C4-2B (cell line): ENCODE measurements at regions not wholly inside any gene's neighbourhood (a gene's known extent, or its start where the extent isn't known, plus 50 kb on each side); places are given as distances from the start of the nearest gene placed in this dataset.

Experiments
- H3K27ac ChIP-seq: fragments of 450-650 bp; 2 replicates; pipeline ENCODE4 v1.5.1; 2017
- ZFX ChIP-seq: fragments of 450-650 bp; IDR thresholded peaks from 2 replicates; pipeline ENCODE4 v1.6.1; 2017
- TF ChIP-seq, protein P1 (sequence below): fragments of 450-650 bp; conservative IDR thresholded peaks from 2 replicates; pipeline ENCODE4 v1.5.1; 2017; ENCODE audit warnings: mild to moderate bottlenecking

DNA sequence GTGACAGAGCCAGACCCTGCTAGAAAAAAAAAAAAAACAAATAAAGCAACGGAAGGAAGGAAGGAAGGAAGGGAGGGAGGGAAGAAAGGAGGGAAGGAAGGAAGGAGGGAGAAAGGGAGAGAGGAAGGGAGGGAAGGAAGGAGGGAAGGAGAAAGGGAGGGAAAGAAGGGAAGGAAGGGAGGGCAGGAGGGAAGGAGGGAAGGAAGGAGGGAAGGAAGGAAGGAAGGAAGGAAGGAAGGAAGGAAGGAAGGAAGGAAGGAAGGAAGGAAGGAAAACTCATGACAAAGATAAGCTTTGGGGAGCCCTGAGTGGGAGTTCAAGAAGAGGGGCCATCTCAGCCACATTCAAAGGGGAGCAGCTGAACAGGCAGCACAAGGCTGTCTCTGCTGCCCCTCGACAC is 124.7 kb upstream of the MGMT start:
- no peak for TF ChIP-seq ZFX
- TF ChIP-seq, protein P1, sequence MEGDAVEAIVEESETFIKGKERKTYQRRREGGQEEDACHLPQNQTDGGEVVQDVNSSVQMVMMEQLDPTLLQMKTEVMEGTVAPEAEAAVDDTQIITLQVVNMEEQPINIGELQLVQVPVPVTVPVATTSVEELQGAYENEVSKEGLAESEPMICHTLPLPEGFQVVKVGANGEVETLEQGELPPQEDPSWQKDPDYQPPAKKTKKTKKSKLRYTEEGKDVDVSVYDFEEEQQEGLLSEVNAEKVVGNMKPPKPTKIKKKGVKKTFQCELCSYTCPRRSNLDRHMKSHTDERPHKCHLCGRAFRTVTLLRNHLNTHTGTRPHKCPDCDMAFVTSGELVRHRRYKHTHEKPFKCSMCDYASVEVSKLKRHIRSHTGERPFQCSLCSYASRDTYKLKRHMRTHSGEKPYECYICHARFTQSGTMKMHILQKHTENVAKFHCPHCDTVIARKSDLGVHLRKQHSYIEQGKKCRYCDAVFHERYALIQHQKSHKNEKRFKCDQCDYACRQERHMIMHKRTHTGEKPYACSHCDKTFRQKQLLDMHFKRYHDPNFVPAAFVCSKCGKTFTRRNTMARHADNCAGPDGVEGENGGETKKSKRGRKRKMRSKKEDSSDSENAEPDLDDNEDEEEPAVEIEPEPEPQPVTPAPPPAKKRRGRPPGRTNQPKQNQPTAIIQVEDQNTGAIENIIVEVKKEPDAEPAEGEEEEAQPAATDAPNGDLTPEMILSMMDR = no peak
- H3K27ac ChIP-seq = no peak overlapping the region

DNA sequence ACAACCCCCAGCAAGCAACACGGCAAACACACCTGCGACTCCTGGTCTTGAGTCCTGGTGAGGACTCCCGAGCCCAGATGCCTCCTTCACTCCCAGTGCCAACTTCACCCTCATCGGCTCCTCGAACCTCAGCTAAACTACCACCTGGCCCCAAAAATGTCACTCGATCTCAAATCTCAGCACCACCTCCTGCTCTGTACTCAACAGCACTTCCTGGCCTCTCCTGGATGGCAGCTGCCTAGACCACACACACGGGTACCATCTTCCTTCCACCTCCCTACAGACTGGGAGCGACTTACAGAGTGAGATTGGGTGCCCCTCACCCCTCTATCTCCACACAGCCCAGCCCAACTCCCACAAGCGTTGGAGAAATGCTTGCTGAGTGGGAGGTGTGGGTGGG is 123.9 kb upstream of the MGMT start:
- no peak overlapping the region for H3K27ac ChIP-seq
- TF ChIP-seq, protein P1 = no peak
- no peak for TF ChIP-seq ZFX

DNA sequence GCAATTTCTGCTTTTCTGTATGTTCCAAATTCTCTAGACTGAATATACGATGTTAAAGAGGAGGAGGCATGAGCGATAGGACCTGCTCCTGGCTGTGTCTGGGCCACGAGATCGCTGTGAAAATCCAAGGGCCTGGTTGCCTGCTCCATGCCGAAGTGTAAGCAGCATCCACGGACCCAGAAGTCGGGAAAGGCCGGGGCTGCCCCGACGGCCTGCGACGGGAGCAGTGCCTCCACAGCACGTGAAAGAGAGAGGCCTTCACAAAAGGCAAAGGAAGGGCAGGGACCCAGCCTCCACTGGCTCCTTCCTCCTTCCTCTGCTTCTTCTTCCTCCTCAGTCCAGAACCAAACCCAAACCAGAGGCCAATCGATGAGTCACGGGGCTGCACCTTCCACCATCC is 122.9 kb upstream of the MGMT start:
- H3K27ac ChIP-seq = no peak overlapping the region
- no peak for TF ChIP-seq ZFX
- TF ChIP-seq, protein P1 = no peak

DNA sequence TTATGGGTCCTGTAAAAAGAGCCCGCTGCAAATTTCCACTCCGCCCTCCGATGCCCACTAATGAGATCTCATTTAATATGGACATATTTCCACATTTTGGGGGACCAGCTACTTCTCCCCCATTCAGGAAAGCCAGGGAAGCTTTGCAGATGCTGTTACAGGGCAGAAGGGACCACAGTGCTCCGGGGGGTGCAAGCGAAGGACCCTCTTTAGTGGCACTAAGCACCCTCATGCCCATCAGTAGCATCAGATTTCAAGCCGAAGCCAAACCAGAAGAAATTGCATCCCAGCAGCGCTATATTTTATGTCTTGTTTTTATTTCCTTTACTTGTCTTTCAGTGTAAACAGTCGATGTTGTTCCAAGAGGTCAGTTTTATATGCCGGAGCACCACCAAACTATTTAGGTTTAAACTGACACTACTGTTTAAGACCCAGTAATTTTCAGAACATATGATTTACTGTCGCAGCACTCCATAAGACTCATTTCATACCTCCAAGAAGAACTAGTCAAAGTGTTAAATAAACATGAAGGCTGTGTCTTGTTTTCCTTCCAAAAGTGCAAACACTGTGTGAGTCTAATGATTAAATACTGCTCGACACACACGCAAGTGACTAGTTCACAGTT is 122.2 kb upstream of the MGMT start:
- no peak overlapping the region for H3K27ac ChIP-seq

DNA sequence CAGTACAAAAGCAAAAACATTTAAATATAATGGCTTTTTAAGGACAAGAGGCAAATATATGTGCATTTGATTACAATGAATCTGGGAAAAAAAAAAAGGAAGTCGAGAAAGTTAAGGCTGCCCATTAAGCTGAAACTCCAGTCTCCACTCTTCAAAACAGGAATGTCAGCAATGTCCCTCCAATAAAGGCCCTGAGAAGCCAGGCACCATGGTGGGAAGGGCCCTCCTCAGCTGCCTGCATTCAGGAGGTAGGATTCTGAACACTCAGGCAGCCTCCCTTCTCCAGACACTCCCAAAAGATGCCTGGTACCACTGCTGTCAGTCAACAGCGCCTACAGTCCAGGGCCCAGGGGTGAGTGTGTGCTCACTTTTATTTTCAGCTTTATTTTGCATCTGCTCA is 121.3 kb upstream of the MGMT start:
- H3K27ac ChIP-seq = no peak overlapping the region
- TF ChIP-seq, protein P1 = no peak
- no peak for TF ChIP-seq ZFX

More for the DNA sequence above, 122.2 kb upstream of the MGMT start:
- TF ChIP-seq, protein P1 = no peak
- no peak for TF ChIP-seq ZFX

DNA sequence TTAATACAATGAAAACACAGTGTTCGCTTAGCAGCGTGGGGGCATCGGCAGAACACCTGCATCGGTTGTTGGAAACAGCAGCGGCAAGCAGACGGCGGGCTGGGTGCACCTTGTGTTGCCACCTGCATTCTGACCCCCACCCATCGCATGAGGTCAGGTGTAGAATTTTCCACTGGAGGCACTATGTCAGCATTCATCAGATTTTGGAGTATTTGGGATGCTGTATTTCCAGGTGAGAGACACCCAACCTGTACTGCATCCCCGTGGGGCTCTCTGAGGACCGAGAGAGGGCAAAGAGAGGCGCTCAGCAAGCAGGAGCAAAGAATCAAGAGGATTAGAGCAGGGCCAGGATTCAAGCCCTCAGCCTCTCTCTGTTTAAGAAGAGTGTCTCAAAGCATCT is 116.4 kb upstream of the MGMT start:
- H3K27ac ChIP-seq = no peak overlapping the region
- no peak for TF ChIP-seq ZFX
- TF ChIP-seq, protein P1 = no peak

DNA sequence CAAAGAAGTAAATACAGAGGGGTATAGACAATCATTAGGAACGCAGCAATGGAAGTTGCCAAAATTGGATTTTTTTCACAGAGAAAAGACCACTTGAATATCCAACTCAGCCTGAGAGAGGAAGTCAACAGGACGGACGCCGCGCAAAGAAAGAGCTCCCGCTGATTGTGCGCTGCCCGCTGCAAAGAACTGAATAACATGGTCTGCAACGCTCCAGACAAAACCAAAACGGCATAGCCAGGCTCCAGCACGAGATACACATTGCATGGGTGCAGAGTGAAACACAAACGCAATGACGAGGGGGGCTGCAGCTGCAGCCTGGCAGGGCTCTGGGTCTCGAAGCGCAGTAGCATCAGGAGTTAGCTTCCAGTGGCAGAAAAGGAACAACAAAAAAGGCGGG is 113.9 kb upstream of the MGMT start:
- TF ChIP-seq, protein P1 = no peak
- TF ChIP-seq ZFX = no peak
- H3K27ac ChIP-seq = no peak overlapping the region
